GM06990 (cell line): ENCODE measurements at regions not wholly inside any gene's neighbourhood (a gene's known extent, or its start where the extent isn't known, plus 50 kb on each side); places are given as distances from the start of the nearest gene placed in this dataset.

Experiments
- DNase-seq: peaks from one replicate; pipeline ENCODE4 v3.0.0-alpha.2; 2011; ENCODE audit not compliant: insufficient read length; ENCODE audit errors: extremely low read depth
- H3K27me3 ChIP-seq: replicated peaks from 2 replicates; pipeline ENCODE4 v1.6.0; 2011; ENCODE audit warnings: low read length; ENCODE audit not compliant: control insufficient read depth, insufficient read depth
- H3K36me3 ChIP-seq: 2 replicates; pipeline ENCODE4 v1.5.1; 2011; ENCODE audit warnings: low read length; ENCODE audit not compliant: control insufficient read depth, insufficient read depth
- H3K4me3 ChIP-seq: replicated peaks from 2 replicates; pipeline ENCODE4 v1.5.1; 2011; ENCODE audit warnings: low read depth, mild to moderate bottlenecking, control low read depth, low read length
- CTCF ChIP-seq: IDR thresholded peaks from 2 replicates; pipeline ENCODE4 v1.5.1; 2011; ENCODE audit warnings: low read length, control low read depth, mild to moderate bottlenecking, inconsistent platforms; ENCODE audit not compliant: insufficient read depth, poor library complexity, severe bottlenecking

GRCh38 chr14:76957224-76957891, 71.2 kb downstream of the IRF2BPL start:
- DNase-seq: no peak
- Histone ChIP-seq H3K27me3 (no peaks in the 10 kb centered on the region), H3K4me3 (peak overlapping the region; percentile 59; the same call in 1 of the 2 replicates), H3K36me3 (no peaks in the 10 kb centered on the region)
- no peak for TF ChIP-seq CTCF

GRCh38 chr14:76956316-76957090, 72.0 kb downstream of the IRF2BPL start:
- TF ChIP-seq CTCF: no peak
- peak; percentile 92 for DNase-seq
- Histone ChIP-seq H3K27me3 (no peaks in the 10 kb centered on the region), H3K4me3 (peak overlapping the region; percentile 59), H3K36me3 (no peaks in the 10 kb centered on the region)

- no peak for DNase-seq
- H3K27me3 ChIP-seq: no peaks in the 10 kb centered on the region
- H3K36me3 ChIP-seq: no peaks in the 10 kb centered on the region
- TF ChIP-seq CTCF: no peak
- H3K4me3 ChIP-seq: peak overlapping the region; percentile 59
Measured at GRCh38 chr14:76955575-76956315, 72.8 kb downstream of the IRF2BPL start.

GRCh38 chr14:76954394-76955190, 73.9 kb downstream of the IRF2BPL start:
- DNase-seq: no peak
- TF ChIP-seq CTCF: no peak
- Histone ChIP-seq H3K36me3 (no peaks in the 10 kb centered on the region), H3K27me3 (no peaks in the 10 kb centered on the region), H3K4me3 (no peak overlapping the region)

GRCh38 chr14:76953311-76953945, 75.1 kb downstream of the IRF2BPL start:
- Histone ChIP-seq H3K36me3 (no peaks in the 10 kb centered on the region), H3K4me3 (peak overlapping the region; percentile 15; the same call in 1 of the 2 replicates), H3K27me3 (no peaks in the 10 kb centered on the region)
- DNase-seq: peak; percentile 55
- no peak for TF ChIP-seq CTCF
